C1 segment of cervical spinal cord (tissue), 14 donors: ENCODE measurements at regions not wholly inside any gene's neighbourhood (a gene's known extent, or its start where the extent isn't known, plus 50 kb on each side); places are given as distances from the start of the nearest gene placed in this dataset.
"Not testable (repeated sequence)": the region's sequence is repeated elsewhere in the genome, so short reads cannot be mapped to it uniquely, and the experiment has no call there.

Source experiments
- DNase-seq, 14 donors: peaks; one replicate each; lab custom pipeline; 2025; lab: John Stamatoyannopoulos, UW

DNA sequence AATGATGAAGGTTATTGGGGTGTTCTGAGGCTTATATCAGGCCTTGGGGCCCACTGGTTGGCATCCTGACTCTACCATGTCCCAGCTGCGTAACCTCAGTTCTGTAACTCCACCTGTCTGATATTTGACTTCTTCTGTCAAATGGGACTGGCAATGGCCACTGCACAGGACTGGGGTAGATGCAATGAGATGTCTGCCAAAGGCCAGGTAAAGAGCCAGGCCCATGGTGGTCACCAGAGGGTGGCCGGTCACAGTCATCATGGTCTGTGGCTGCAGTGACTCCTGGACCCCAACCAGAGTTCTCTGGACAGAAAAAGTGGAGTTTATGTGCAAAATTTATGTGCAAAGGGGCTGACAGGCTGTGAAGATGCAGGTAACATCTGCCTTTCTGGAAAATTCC, 173.3 kb downstream of the PTPRU start:
- DNase-seq, result no peak

GRCh38 chr1:29408831-29409605, 172.7 kb downstream of the PTPRU start:
- DNase-seq, result no peak

GRCh38 chr1:29406814-29407213, 170.5 kb downstream of the PTPRU start:
- DNase-seq, result no peak

- DNase-seq, result not testable (repeated sequence)
These were observed 163.9 kb downstream of the PTPRU start for GRCh38 chr1:29400203-29400602.

DNA sequence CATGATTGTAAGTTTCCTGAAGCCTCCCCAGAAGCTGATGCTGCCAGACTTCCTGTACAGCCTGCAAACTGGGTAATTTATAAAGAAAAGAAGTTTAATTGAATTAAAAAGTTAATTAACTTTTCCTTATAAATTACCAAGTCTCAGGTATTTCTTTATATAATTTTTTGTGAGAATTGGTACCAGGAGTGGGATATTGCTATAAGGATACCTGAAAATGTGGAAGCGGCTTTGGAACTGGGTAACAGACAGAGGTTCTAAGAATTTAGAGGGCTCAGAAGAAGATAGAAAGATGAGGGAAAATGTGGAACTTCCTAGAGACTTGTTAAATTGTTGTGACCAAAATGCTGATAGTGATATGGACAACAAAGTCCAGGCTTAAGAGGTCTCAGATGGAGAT, 163.1 kb downstream of the PTPRU start:
- no peak for DNase-seq

- DNase-seq, result peak in 1 of 14 donors; percentile 5
These were observed 162.1 kb downstream of the PTPRU start for GRCh38 chr1:29398431-29398830.

- no peak for DNase-seq
These were observed 161.7 kb downstream of the PTPRU start for GRCh38 chr1:29397981-29398380.

DNA sequence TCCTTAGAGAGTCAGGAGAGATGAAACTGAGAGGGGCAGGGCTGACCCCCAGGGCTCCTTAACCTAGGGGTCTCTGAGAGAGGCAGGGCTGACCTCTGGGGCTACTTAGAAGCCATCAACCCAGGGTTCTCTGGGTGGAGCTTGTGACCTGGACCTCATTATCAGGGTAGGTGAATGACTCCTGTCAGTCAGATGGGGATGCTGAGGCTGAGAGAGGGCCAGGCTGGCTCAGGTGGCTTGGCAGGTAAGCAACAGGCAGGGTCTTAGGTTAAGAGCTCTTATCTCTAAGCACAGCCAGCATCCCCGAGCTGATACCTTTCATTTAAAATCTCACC, 160.9 kb downstream of the PTPRU start:
- no peak for DNase-seq

DNA sequence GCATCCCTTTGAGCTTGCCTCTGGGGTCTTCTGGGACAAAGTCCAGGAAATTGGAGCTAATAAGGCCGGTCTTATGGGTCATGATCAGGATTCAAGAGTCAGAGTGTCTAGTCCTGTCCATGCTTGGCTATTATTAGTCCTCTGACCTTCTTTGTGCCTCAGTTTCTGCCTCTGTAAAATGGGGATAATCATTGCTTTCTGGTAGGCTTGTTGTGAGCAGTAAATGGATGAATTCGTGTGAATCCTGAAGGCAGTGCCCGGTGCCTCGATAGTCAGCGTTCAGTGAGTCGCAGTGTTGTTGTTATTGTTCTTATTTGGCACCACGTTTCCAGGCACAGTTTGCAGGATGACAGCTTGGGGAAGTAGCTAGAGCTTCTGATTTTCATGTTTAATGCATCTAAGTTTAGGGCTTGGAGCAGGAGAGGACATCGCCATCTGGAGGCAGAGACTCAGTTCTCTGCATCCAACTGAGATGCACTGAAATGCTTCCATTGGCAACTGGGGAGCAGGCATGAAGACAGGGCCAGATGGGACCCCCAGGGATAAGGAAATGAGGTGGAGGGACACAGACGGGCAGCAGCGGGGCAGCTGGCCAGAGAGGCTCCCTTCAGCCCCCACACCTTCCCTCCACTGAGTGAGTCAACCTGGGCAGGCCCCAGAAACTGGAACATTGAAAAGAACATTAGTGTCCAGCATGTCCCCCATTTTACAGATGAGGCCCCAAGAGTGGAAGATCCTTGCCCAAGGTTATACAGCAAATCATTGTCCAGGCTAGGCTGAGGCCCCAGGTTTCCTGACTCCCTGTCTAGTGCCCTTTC, 160.3 kb downstream of the PTPRU start:
- DNase-seq, result peak in 1 of 14 donors; percentile 51

GRCh38 chr1:29395736-29396437, 159.6 kb downstream of the PTPRU start:
- no peak for DNase-seq

DNA sequence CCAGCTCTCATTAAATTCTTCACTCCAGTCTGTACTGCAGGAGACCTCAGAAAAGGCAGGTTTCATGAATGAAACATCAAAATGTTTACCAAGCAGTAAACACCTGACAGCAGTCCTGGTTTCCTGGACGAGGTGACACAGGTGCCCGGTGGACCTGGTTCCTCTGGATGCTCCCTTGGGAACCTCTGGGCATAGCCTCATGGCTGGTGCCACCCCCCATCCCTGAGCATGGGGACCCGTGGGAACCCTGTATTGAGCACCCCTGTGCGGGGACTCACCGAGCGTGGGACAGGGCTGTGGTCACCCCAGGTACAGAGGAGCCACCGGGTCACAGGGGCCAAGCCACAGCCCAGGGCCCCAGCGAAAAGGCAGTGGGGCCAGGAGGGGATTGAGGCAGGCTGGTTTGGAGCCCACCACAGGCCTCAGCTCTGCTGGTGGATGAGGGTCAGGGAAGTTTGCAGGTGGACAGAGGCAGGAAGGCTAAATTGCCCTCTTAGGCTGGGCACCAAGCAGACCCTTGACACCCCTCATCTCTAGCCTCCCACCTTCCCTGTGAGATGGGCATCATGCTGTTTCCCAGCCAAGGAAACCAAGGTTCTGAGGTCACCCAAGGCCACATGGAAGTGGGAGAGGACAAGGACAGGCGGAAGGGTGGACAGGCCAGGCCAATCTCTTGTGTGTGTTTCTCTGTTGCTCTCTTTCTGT, 158.4 kb downstream of the PTPRU start:
- DNase-seq, result no peak

- DNase-seq, result no peak
These were observed 157.1 kb downstream of the PTPRU start for GRCh38 chr1:29393451-29393826.

DNA sequence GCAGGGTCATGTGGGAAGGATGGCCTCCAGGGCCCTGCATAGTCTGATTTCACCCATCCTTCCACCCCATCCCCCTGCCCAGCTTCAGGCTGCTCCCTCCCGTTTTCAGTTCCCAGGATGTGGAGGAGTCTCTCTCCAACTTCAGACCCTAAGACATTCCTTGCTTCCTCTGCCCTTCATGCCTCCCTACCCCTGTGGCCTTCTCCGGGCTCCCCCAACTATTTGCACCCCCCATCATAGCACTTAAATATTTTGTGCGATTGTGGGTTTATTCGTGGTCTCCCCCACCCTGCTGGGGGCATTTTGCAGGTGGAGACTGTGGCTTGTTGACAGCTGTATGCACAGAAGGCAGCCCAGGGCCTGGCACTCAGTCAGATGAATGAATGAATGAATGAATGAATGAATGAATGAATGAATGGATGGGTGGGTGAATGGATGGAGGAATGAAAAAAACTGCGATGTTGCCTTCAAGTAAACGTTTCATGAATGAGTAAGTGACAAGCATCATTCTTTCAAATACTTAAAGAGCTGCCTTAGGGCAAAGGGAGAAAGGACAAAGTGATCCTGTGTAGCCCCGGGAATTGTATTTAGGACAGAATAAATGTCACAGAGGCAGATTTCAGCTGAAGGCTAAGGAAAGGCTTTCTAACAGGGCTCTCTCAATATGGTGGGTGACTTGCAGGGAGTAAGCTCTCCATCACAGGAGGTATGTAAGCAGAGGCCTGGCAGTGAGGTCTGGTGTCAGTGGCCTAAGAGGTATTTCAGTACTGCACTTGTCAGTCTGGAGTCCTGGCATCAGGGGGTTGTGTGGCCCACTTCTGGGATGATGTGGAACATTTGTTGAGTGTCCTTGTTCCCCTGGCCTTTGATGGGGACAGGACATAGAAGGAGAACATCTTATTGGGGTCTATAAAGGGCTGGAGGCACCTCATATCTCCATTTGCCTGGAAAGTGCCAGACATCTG, 156.4 kb downstream of the PTPRU start:
- no peak for DNase-seq

DNA sequence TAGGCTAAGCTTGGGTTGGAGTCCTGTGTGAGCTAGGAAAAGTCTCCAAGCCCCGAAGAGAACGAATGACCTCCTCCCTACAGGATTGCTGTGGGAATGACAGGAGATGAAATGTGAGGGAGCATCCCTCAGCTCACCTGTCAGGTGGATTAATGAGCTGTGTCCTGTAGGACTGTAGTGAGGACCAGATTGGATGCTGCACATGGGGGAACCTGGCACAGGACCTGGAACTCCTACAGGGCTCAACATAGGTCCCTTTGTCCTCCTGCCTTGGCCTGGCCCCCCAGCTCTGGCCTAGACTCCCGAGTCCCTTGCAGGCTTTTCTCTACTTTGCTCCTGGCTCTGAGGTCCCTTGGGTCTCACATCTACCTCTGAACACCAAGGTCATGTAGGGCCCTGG, 155.7 kb downstream of the PTPRU start:
- no peak for DNase-seq

DNA sequence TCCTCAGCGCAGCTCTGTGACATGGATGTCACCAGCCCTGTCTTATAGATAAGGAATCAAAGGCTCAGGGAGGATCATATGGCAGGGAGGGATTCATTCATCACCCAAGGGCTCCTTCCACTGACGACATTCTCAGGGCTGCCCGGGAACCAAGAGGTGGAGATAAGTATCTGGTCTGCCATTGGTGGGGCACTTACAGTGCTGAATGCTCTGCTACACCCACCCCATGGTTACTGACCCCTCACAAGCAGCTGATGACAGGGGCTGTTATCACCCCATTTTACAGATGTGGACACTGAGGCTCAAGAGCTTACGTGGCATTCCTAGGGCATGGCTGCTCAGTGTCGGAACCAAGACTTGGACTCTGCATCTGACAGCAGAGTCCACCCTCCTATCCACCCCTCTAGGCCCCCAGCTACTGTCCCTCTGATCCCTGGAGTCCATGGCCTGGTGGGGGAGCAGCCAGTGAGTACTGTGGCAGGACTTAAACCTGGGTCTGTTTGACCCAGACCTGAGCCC, 155.1 kb downstream of the PTPRU start:
- no peak for DNase-seq

DNA sequence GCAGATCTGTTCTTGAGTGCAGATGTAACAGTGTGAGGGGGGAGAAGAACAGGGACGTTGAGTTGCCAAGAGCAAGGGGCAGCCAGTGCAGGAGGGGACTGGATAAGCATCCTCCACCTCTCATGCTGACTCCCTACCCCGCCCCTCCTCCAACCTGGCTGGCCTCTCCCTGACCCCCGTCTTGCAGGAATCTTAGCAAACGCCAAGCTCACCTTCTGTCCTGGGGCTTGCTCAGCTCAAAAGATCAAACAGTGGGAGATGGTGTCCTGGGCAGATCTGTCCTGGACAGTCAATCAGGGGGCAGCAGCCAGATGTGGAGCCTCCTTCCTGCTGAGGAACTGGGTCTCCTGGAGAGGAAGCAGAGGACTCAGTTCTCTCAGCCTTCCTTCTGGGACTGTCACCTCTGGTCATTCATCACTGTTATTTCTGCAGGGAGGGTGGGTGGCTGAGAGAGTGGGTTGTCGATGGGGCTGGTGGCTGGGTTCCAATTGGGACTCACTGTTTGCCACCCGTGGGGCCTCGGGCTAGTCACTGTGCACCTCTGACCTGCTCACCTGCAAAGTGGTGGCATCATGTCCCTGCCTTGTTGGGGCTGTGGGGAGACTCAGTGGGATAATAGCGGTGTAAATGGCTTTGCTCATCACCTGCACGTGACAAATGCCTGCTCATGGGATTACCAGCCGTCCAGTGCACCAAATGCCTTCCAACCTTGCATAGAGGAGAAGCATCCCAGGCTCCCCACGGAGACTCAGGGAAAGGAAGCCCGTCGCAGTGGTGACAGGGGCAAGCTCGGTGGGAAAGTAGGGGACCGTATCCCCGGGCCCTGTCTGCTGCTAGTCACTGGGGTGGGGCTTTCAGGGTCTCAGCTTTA, 154.4 kb downstream of the PTPRU start:
- DNase-seq, result no peak

- no peak for DNase-seq
These were observed 153.8 kb downstream of the PTPRU start for GRCh38 chr1:29390075-29390474.

GRCh38 chr1:29389533-29390041, 153.3 kb downstream of the PTPRU start:
- DNase-seq, result no peak

- no peak for DNase-seq
These were observed 152.6 kb downstream of the PTPRU start for GRCh38 chr1:29388884-29389283.
